ENCODE measurements at regions not wholly inside any gene's neighbourhood (a gene's known extent, or its start where the extent isn't known, plus 50 kb on each side); places are given as distances from the start of the nearest gene placed in this dataset.

DNA sequence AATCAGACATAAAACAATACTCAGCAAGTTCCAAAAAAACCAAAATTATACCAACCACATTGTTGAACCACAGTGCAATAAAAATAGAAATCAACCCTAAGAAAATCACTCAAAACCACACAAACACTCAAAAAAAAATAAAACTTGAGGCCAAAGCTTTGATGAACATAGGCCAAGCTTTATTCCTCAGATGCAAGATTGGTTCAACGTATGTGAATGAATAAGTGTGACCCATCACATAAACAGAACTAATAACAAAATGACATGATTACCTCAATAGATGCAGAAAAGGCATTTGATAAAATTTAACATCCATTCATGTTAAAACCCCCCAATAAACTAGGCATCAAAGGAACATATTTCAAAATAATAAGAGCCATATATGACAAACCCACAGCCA, 506.1 kb upstream of the FZD8 start:
- TF ChIP-seq, protein P1, sequence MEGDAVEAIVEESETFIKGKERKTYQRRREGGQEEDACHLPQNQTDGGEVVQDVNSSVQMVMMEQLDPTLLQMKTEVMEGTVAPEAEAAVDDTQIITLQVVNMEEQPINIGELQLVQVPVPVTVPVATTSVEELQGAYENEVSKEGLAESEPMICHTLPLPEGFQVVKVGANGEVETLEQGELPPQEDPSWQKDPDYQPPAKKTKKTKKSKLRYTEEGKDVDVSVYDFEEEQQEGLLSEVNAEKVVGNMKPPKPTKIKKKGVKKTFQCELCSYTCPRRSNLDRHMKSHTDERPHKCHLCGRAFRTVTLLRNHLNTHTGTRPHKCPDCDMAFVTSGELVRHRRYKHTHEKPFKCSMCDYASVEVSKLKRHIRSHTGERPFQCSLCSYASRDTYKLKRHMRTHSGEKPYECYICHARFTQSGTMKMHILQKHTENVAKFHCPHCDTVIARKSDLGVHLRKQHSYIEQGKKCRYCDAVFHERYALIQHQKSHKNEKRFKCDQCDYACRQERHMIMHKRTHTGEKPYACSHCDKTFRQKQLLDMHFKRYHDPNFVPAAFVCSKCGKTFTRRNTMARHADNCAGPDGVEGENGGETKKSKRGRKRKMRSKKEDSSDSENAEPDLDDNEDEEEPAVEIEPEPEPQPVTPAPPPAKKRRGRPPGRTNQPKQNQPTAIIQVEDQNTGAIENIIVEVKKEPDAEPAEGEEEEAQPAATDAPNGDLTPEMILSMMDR (IDR thresholded peaks at IDR 0.05; ENCODE audit: low read depth, low read length), result no peak
- no peak for TF ChIP-seq EZH2phosphoT487 (IDR thresholded peaks at IDR 0.05; ENCODE audit: low read depth)

Data from OCI-LY3 (cell line).